Tibial nerve (tissue), 4 donors: ENCODE measurements at regions not wholly inside any gene's neighbourhood (a gene's known extent, or its start where the extent isn't known, plus 50 kb on each side); places are given as distances from the start of the nearest gene placed in this dataset.

Experiments used
- CTCF ChIP-seq, 5 experiments: fragments of 200-600 bp in 3 of 5; fragments of 450-650 bp in 2 of 5; sonication (generic) in 3 of 5; IDR thresholded peaks; one replicate each; pipeline ENCODE4 v1.5.1; 2016 to 2019; ENCODE audit warnings: antibody characterized with exemption in 5 of 5, mild to moderate bottlenecking in 3 of 5, moderate library complexity in 2 of 5
- EP300 ChIP-seq, 2 donors: sonication (generic); formaldehyde crosslinking; IDR thresholded peaks; one replicate each; pipeline ENCODE4 v1.6.1; 2017; ENCODE audit warnings: antibody characterized with exemption in 2 of 2, mild to moderate bottlenecking in 1 of 2
- POLR2A ChIP-seq, 2 donors: fragments of 450-650 bp; IDR thresholded peaks; one replicate each; pipeline ENCODE4 v1.6.1; 2017; ENCODE audit warnings: antibody characterized with exemption in 2 of 2, mild to moderate bottlenecking in 2 of 2, moderate library complexity in 2 of 2

GRCh38 chr14:80354860-80355581, 143.7 kb upstream of the DIO2 start:
- TF ChIP-seq CTCF (IDR thresholded peaks at IDR 0.05) (no peak), EP300 (IDR thresholded peaks at IDR 0.05) (no peak), POLR2A (IDR thresholded peaks at IDR 0.05) (no peak)
